Loucy (cell line): ENCODE measurements at regions not wholly inside any gene's neighbourhood (a gene's known extent, or its start where the extent isn't known, plus 50 kb on each side); places are given as distances from the start of the nearest gene placed in this dataset.

Source experiments
- H2AFZ ChIP-seq: fragments of 200-600 bp; sonication (generic); 2 replicates; pipeline ENCODE4 v1.6.0; 2016; ENCODE audit warnings: antibody characterized with exemption, mild to moderate bottlenecking, low read length, moderate library complexity
- H3F3A ChIP-seq: fragments of 200-600 bp; 2 replicates; pipeline ENCODE4 v1.6.0; 2016; ENCODE audit warnings: antibody characterized with exemption, low read depth, mild to moderate bottlenecking
- H3K27me3 ChIP-seq: fragments of 200-600 bp; sonication (generic); 2 replicates; pipeline ENCODE4 v1.6.1; 2014; ENCODE audit warnings: low read length, mild to moderate bottlenecking; ENCODE audit not compliant: insufficient read depth, poor library complexity, severe bottlenecking
- H3K36me3 ChIP-seq: fragments of 200-600 bp; sonication (generic); 2 replicates; pipeline ENCODE4 v1.6.1; 2016; ENCODE audit warnings: low read length; ENCODE audit not compliant: insufficient read depth
- H3K4me1 ChIP-seq: fragments of 200-600 bp; sonication (generic); 2 replicates; pipeline ENCODE4 v1.5.1; 2014; ENCODE audit warnings: low read length, mild to moderate bottlenecking; ENCODE audit not compliant: insufficient read depth, poor library complexity, severe bottlenecking
- H3K4me2 ChIP-seq: fragments of 200-600 bp; sonication (generic); 2 replicates; pipeline ENCODE4 v1.6.0; 2014; ENCODE audit warnings: antibody characterized with exemption, low read length, low read depth, mild to moderate bottlenecking; ENCODE audit not compliant: poor library complexity, severe bottlenecking
- H3K4me3 ChIP-seq: fragments of 200-600 bp; sonication (generic); 2 replicates; pipeline ENCODE4 v1.5.1; 2014; ENCODE audit warnings: low read length, mild to moderate bottlenecking, mixed read lengths; ENCODE audit not compliant: poor library complexity, severe bottlenecking
- H3K79me2 ChIP-seq: fragments of 200-600 bp; sonication (generic); 2 replicates; pipeline ENCODE4 v1.6.1; 2014; ENCODE audit warnings: low read length; ENCODE audit not compliant: insufficient read depth
- H3K9ac ChIP-seq: fragments of 200-600 bp; sonication (generic); 2 replicates; pipeline ENCODE4 v1.6.0; 2014; ENCODE audit warnings: mild to moderate bottlenecking, low read depth, low read length, moderate library complexity; ENCODE audit not compliant: poor library complexity, severe bottlenecking
- H3K9me2 ChIP-seq: fragments of 200-600 bp; sonication (generic); replicated peaks from 2 replicates; pipeline ENCODE4 v1.6.1; 2016; ENCODE audit warnings: low read depth, low read length, mixed read lengths
- H3K9me3 ChIP-seq: fragments of 200-600 bp; sonication (generic); 2 replicates; pipeline ENCODE4 v1.6.1; 2014; ENCODE audit warnings: mild to moderate bottlenecking, antibody characterized with exemption, low read length, low read depth; ENCODE audit not compliant: insufficient read depth
- H4K20me1 ChIP-seq: fragments of 200-600 bp; sonication (generic); 2 replicates; pipeline ENCODE4 v1.6.0; 2014; ENCODE audit warnings: antibody characterized with exemption, low read length, mild to moderate bottlenecking; ENCODE audit not compliant: insufficient read depth, poor library complexity, severe bottlenecking
- CTCF ChIP-seq: fragments of 200-600 bp; sonication (generic); conservative IDR thresholded peaks from 2 replicates; pipeline ENCODE4 v1.5.1; 2014; ENCODE audit warnings: mild to moderate bottlenecking, antibody characterized with exemption, low read length
- EZH2phosphoT487 ChIP-seq: fragments of 200-600 bp; IDR thresholded peaks from 2 replicates; pipeline ENCODE4 v1.6.1; 2018; ENCODE audit warnings: antibody characterized with exemption, mild to moderate bottlenecking, moderate library complexity, borderline replicate concordance

DNA sequence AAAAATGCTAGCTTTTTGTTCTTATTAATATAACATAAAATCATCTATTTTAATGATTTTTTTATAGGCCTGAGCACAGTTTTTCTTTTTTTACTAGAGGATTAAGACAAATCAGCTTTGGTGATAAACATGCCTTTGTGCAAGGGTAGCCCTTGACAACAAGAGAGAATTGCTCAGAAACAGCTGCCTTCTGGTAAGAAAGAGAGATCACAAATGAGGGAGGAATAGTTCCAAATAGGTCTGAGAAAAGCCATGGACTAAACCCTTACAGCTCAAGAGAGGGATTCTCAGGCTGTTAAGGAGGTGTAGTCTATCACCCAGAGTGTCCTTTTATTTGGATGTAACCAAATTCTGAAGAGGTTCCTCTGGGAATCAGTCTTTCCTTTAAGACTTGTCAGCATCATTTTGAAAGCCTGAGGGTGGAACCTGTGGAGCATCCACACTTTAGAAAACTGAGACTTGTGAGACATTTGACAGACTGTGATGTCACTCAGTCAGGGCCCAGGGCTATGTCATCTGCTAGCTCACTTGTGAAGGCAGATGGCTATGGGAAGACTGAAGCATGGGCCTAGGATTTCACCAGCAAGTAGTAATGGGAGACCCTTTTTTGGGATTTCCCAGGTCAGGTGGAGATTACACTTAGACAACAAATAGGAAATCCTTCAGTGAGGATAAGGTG is 102.9 kb upstream of the KCNAB1 start:
- H3K4me1 ChIP-seq = no peaks in the 10 kb centered on the region
- TF ChIP-seq CTCF (no peak), EZH2phosphoT487 (no peak)

GRCh38 chr3:156024904-156025533 is 95.4 kb upstream of the KCNAB1 start:
- no peaks in the 10 kb centered on the region for H3K9me2 ChIP-seq
- no peaks in the 10 kb centered on the region for H3K27me3 ChIP-seq
- no peaks in the 10 kb centered on the region for H3K4me1 ChIP-seq
- H3F3A ChIP-seq = no peaks in the 10 kb centered on the region
- H3K79me2 ChIP-seq = no peaks in the 10 kb centered on the region
- no peak overlapping the region for H3K4me2 ChIP-seq
- no peaks in the 10 kb centered on the region for H3K36me3 ChIP-seq
- TF ChIP-seq EZH2phosphoT487 (no peak), CTCF (no peak)
- H3K9me3 ChIP-seq = no peaks in the 10 kb centered on the region
- H3K9ac ChIP-seq = no peak overlapping the region
- H2AFZ ChIP-seq = no peak overlapping the region
- no peaks in the 10 kb centered on the region for H4K20me1 ChIP-seq
- no peak overlapping the region for H3K4me3 ChIP-seq

More for the DNA sequence above, 102.9 kb upstream of the KCNAB1 start:
- Histone ChIP-seq H3K79me2 (no peaks in the 10 kb centered on the region), H3K36me3 (no peaks in the 10 kb centered on the region), H3K4me3 (no peak overlapping the region), H2AFZ (no peak overlapping the region), H3K9ac (no peak overlapping the region), H3K27me3 (no peaks in the 10 kb centered on the region), H4K20me1 (no peaks in the 10 kb centered on the region), H3F3A (no peaks in the 10 kb centered on the region), H3K9me3 (no peaks in the 10 kb centered on the region), H3K4me2 (no peak overlapping the region), H3K9me2 (no peaks in the 10 kb centered on the region)

GRCh38 chr3:156029208-156029607 is 91.2 kb upstream of the KCNAB1 start:
- Histone ChIP-seq H3K9me3 (no peaks in the 10 kb centered on the region), H3K36me3 (no peaks in the 10 kb centered on the region), H3K79me2 (no peaks in the 10 kb centered on the region), H3F3A (no peaks in the 10 kb centered on the region), H4K20me1 (no peaks in the 10 kb centered on the region), H3K4me1 (no peaks in the 10 kb centered on the region), H3K27me3 (no peaks in the 10 kb centered on the region), H3K9ac (no peak overlapping the region), H2AFZ (no peak overlapping the region), H3K4me3 (no peak overlapping the region), H3K9me2 (no peaks in the 10 kb centered on the region), H3K4me2 (no peak overlapping the region)
- no peak for TF ChIP-seq CTCF
- TF ChIP-seq EZH2phosphoT487 = no peak
